Left colon (tissue), 2 donors: ENCODE measurements at regions not wholly inside any gene's neighbourhood (a gene's known extent, or its start where the extent isn't known, plus 50 kb on each side); places are given as distances from the start of the nearest gene placed in this dataset.

Experiments
- ATAC-seq: fragments of 200-7000 bp; cut with Tn5 transposase; one replicate; pipeline ENCODE4 v1.9.1; 2020; ENCODE audit warnings: mild to moderate bottlenecking, moderate library complexity
- DNase-seq, 2 donors: peaks; one replicate each; pipeline ENCODE4 v3.0.0-alpha.2; 2020
- intact Hi-C, 2 donors: fragments of 100-400 bp; cut with DNase I in 1 of 2; cut with micrococcal nuclease in 1 of 2; formaldehyde crosslinking; loops; one replicate each; pipeline versions ENCODE4 v1.11.2 to v1.14.0; 2022; cut with DNase I, micrococcal nuclease
- donor health status: DM: no; HTN: no; CAD: no.
- donor health status: DM: yes; HTN: yes; CAD: no.

DNA sequence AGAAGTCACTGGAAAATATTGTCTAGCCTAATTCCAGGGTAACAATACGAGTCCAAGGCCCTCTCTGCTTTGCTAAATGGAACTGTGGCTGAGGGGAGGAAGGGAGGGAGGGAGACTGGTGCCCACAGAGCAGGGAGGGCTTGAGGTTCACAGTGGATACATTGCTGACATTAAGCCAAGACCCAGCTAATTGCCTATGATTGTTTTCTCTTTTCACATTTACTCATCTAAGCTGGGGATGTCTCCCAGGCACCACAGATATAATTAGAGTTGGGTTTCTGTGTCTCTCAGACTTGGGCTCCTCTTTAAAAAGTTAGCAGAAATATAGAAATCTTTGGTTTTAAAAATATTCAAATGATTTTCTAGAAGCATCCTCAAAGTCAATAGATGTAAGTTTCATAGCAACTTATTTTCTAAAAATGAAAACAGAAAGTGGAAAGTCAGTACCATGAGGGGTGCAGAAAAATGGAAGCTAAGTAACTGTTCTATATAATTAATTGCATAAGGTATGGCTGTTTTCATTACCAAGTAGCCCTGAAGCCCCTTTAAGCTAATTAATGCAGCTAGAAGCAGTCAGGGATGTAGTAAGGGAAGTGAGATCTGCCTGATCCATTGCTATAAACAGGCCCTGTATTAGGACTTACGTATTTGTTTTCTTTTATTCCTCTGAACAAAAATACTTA lies 259.8 kb downstream of the NDUFS4 start:
- DNase-seq = no peak
- intact Hi-C loops = no loop called here

DNA sequence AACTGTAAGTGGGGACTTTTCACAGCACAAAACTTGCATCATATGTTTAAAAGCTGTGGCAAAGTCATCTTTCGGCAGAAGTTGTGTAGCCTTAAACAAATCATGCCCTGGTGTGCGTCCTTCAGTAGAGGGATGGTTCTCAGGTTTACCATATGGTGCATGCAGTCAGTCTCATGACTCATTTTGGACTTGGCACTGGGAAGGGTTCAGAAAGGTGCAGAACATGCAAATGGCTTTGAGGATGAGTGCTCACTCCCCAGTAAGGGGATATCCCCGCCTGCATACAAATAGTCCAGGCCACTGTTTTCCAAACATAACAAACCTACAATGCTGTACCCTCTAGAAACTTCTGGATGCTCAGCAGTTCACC lies 260.3 kb downstream of the NDUFS4 start:
- ATAC-seq (no peak), DNase-seq (no peak)
- intact Hi-C loops = no loop called here

More for the DNA sequence above, 259.8 kb downstream of the NDUFS4 start:
- ATAC-seq = no peak

DNA sequence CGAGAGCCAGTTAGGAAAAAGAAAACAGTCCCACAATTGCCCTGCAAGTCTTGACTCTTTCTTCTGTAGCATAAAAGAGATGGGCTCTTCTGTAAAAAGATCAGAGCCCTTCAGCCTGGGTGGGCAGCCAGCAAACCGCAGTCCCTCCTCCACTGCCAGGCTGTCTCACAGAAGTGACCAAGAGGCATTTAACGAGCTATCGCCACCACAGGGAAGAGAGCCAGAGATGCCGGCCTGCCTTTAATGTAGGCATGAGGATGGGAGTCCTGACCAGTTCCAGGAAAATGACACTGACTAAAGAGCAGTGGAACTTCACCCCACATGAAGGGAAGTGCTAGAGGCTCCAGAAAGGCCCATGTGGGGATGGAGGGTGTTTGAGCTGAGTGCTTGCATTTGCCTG lies 264.6 kb downstream of the NDUFS4 start:
- ATAC-seq (no peak), DNase-seq (no peak)
- intact Hi-C loops = no loop called here

DNA sequence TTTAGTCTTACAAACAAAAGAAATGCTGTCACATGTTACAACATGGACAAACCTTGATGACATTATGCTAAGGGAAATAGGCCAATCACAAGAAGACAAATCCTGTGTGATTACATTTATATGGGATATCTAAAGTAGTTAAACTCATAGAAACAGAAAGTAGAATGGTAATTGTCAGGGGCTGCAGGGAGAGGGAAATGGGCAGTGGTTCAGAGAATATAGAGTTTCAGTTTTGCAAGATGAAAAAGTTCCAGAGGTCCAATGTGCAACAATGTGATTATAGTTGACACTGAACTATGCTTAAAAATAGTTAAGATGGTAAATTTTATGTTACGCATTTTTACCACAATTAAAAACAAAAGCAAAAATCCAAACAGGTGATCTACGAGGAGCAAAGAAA lies 265.5 kb downstream of the NDUFS4 start:
- DNase-seq (no peak), ATAC-seq (no peak)
- intact Hi-C loops = no loop called here

DNA sequence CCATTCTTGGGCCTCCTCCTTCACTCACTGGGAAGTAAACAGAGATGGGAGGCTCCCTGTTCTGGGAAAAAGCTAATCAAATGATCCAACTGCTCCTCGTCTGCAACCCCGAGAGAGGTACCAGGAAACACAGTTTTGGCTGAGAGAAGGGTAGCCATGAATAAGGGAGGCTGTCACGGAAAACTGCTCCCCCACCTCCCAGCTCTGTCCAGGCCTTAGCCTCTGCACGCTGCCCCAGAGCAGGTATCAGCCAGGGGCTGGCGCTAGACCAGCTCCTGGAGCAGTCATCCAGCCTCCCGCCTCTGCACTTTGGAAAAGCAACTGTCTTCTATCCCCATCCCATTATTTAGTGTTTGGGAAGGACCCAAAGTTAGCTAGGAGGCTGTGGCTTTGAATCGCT lies 266.1 kb downstream of the NDUFS4 start:
- no peak for ATAC-seq
- intact Hi-C loops = no loop called here
- DNase-seq = no peak

DNA sequence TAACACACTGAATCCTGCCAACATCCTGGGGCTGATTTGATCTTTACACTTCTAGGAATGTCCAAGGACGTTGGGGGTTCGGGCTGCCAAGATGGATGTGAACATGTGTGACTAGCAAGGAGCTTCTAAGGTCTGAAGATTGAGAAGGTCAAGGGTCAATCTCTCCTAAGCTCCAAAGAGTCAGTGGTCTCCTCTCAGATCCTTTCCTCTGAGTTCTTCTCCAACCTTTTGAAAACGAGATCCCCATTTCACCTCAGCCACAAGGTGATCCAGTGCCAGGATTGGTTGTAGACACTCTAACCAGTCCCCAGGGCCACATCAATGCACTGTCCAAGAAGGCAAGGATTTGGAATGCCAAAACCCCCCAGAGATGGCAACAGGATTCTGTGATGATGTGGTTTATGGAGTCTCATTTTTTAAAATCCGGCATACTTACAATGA lies 266.8 kb downstream of the NDUFS4 start:
- intact Hi-C loops = no loop called here
- no peak for ATAC-seq
- no peak for DNase-seq

DNA sequence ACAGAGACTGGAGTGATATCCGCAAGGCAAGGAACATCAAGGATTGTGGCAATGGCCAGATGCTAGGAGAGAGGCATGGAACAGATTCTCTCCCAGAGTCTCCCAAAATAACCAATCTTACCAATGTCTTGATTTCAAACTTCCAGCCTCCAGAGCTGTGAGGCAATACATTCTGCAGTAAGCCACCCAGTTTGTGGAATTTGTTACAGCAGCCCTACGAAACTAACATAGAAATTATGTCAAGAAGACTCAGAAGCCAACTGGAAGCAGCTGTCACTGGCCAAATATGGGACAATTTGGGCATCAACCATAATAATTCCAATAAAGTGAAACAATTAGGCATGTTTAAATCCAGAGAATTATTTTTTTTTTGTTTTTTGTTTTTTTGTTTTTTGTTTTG lies 271.1 kb downstream of the NDUFS4 start:
- no peak for ATAC-seq
- intact Hi-C loops = no loop called here
- DNase-seq = no peak
